ENCODE measurements at regions not wholly inside any gene's neighbourhood (a gene's known extent, or its start where the extent isn't known, plus 50 kb on each side); places are given as distances from the start of the nearest gene placed in this dataset.

DNA sequence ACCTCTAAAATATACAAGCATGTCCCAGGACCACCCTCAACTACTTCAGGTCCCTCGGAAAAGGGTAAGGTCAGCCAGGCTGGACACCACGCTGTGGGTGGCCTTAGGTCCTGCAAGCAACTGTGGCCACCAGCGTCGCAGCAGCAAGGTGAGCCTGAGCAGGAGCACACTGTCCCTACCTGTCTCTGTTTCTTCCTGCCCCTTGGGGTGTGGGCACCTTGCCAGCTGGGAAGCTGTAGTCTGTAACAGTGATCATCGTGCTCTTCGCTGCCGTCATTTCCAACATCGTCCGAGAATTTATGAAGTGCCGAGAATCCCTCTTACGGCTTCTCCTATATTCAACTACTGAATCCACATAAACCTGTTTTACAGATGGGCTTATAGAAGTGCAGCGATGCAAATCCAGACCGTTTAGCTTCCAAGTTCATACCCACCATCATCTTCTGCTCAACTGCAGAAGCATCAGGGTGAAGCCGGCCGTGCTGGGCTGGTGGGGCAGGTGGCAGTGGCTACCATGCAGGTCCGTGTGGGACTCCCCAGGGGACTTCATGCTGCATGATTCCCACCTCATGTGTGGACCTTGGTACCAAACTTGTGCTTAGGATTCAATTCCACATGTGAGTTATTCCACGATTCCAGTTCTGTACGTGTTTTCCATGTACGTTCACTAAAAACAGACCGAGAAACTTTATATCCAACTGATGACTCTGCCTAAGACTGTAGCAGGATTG, 361.3 kb upstream of the SFSWAP start:
- Histone ChIP-seq H3K36me3 (replicated peaks; ENCODE audit: insufficient read depth, low read depth) (no peaks in the 10 kb centered on the region), H3K4me2 (no peak overlapping the region), H3K4me1 (ENCODE audit: insufficient read depth) (no peaks in the 10 kb centered on the region), H2AFZ (no peak overlapping the region), H3K9me2 (replicated peaks; ENCODE audit: insufficient read depth) (no peaks in the 10 kb centered on the region), H3K79me2 (no peaks in the 10 kb centered on the region), H3K9me3 (ENCODE audit: low read depth) (no peaks in the 10 kb centered on the region), H3K27me3 (peaks cover 8% of the 10 kb centered on the region), H3K4me3 (no peak overlapping the region), H4K20me1 (ENCODE audit: insufficient read depth, poor library complexity, severe bottlenecking) (no peaks in the 10 kb centered on the region), H3K27ac (no peak overlapping the region)
- DNase-seq (ENCODE audit: low spot score), result no peak
- WGBS (ENCODE audit: low lambda C conversion rate, missing lambda C conversion rate), result 85% methylated on average over 20 of the region's 20 CpGs
- TF ChIP-seq EZH2 (IDR thresholded peaks at IDR 0.05; ENCODE audit: borderline replicate concordance), result no peak
- TF ChIP-seq, protein P1, sequence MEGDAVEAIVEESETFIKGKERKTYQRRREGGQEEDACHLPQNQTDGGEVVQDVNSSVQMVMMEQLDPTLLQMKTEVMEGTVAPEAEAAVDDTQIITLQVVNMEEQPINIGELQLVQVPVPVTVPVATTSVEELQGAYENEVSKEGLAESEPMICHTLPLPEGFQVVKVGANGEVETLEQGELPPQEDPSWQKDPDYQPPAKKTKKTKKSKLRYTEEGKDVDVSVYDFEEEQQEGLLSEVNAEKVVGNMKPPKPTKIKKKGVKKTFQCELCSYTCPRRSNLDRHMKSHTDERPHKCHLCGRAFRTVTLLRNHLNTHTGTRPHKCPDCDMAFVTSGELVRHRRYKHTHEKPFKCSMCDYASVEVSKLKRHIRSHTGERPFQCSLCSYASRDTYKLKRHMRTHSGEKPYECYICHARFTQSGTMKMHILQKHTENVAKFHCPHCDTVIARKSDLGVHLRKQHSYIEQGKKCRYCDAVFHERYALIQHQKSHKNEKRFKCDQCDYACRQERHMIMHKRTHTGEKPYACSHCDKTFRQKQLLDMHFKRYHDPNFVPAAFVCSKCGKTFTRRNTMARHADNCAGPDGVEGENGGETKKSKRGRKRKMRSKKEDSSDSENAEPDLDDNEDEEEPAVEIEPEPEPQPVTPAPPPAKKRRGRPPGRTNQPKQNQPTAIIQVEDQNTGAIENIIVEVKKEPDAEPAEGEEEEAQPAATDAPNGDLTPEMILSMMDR (IDR thresholded peaks at IDR 0.05; ENCODE audit: poor library complexity), result no peak
- no peak for TF ChIP-seq EZH2phosphoT487 (IDR thresholded peaks at IDR 0.05; ENCODE audit: low read depth, severe bottlenecking, unreplicated experiment)

DNA sequence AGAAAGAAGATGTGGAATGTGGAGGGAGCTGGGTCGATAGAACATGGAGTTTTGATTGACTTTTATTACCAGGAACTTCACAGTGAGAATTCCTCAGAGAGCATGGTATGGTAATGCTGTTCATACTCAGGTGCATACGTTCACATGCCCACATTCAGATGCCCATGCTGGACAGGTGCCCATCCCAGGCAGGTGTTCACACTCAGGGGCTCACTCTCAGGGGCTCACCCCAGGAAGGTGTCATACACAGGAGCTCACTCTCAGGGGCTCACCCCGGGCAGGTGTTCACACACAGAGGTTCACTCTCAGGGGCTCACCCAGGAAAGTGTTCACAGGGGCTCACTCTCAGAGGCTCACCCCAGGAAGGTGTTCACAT, 360.0 kb upstream of the SFSWAP start:
- H3K79me2 ChIP-seq, result no peaks in the 10 kb centered on the region
- H3K27ac ChIP-seq, result no peak overlapping the region
- no peak overlapping the region for H3K4me2 ChIP-seq
- H3K27me3 ChIP-seq, result peaks cover 8% of the 10 kb centered on the region
- no peaks in the 10 kb centered on the region for H3K9me3 ChIP-seq (ENCODE audit: low read depth)
- no peak overlapping the region for H3K4me3 ChIP-seq
- H3K9me2 ChIP-seq (replicated peaks; ENCODE audit: insufficient read depth), result no peaks in the 10 kb centered on the region
- no peak overlapping the region for H2AFZ ChIP-seq
- no peaks in the 10 kb centered on the region for H3K4me1 ChIP-seq (ENCODE audit: insufficient read depth)
- no peaks in the 10 kb centered on the region for H4K20me1 ChIP-seq (ENCODE audit: insufficient read depth, poor library complexity, severe bottlenecking)
- TF ChIP-seq EZH2phosphoT487 (IDR thresholded peaks at IDR 0.05; ENCODE audit: low read depth, severe bottlenecking, unreplicated experiment) (no peak), EZH2 (IDR thresholded peaks at IDR 0.05; ENCODE audit: borderline replicate concordance) (no peak)
- TF ChIP-seq, protein P1 (IDR thresholded peaks at IDR 0.05; ENCODE audit: poor library complexity), result no peak
- 83% methylated on average over 3 of the region's 3 CpGs for WGBS (ENCODE audit: low lambda C conversion rate, missing lambda C conversion rate)
- no peak for DNase-seq (ENCODE audit: low spot score)
- no peaks in the 10 kb centered on the region for H3K36me3 ChIP-seq (replicated peaks; ENCODE audit: insufficient read depth, low read depth)

DNA sequence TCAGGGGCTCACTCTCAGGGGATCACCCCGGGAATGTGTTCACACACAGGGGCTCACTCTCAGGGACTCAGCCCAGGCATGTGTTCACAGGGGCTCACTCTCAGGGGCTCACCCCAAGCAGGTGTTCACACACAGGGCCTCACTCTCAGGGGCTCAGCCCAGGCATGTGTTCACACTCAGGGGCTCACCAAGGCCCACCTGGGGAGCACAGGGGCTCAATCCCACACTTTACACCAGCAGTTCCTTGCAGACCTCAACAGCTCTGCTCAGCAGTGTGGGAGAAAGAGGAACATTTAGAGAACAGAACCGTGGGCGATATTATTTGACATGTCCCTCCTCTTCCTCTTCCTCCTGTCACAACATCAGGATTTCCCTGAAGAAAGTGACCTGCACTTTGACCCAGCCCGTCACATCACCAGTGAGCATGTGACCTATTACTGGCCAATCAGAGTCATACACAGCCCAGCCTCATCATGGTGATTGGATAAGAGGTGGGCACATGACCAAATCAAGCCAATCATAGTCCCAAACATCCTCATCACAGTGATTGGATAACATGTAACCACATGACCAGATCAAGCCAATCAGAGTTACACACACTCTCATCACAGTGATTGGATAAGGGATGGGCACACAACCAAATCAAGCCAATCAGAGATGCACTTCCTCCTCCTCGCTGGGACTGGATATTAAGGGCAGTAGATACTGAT, 359.4 kb upstream of the SFSWAP start:
- Histone ChIP-seq H3K4me2 (no peak overlapping the region), H4K20me1 (ENCODE audit: insufficient read depth, poor library complexity, severe bottlenecking) (no peaks in the 10 kb centered on the region), H3K36me3 (replicated peaks; ENCODE audit: insufficient read depth, low read depth) (no peaks in the 10 kb centered on the region), H3K79me2 (no peaks in the 10 kb centered on the region), H3K9me2 (replicated peaks; ENCODE audit: insufficient read depth) (no peaks in the 10 kb centered on the region), H3K27ac (no peak overlapping the region), H3K9me3 (ENCODE audit: low read depth) (no peaks in the 10 kb centered on the region), H2AFZ (no peak overlapping the region), H3K4me3 (no peak overlapping the region), H3K27me3 (peaks cover 8% of the 10 kb centered on the region), H3K4me1 (ENCODE audit: insufficient read depth) (no peaks in the 10 kb centered on the region)
- TF ChIP-seq, protein P1 (IDR thresholded peaks at IDR 0.05; ENCODE audit: poor library complexity), result no peak
- no peak for TF ChIP-seq EZH2 (IDR thresholded peaks at IDR 0.05; ENCODE audit: borderline replicate concordance)
- TF ChIP-seq EZH2phosphoT487 (IDR thresholded peaks at IDR 0.05; ENCODE audit: low read depth, severe bottlenecking, unreplicated experiment), result no peak
- no peak for DNase-seq (ENCODE audit: low spot score)
- 93% methylated on average over 5 of the region's 5 CpGs for WGBS (ENCODE audit: low lambda C conversion rate, missing lambda C conversion rate)
